Activated gamma-delta T cell (primary cell): ENCODE measurements at regions not wholly inside any gene's neighbourhood (a gene's known extent, or its start where the extent isn't known, plus 50 kb on each side); places are given as distances from the start of the nearest gene placed in this dataset.

Experiments
- DNase-seq: peaks from one replicate; lab custom pipeline; 2025; lab: John Stamatoyannopoulos, UW

DNA sequence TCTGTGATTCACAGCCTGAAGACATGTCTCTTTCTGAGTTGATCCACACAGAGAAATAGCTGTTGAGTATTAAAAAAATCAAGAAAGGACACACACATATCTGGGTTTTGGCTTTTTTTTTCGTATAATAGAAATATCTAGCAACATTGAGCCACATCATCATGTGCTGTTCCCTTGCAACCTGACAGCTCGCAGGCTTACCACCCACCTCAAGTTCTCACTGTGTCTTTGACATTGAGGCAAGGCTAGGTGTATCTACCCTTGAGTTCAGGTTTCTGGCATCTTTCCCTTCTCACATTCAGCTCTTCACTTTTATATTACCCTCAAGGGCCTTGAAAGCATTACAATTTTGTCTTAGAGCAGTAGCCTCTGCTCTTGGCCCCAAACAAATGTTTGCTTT, 490.3 kb upstream of the KIRREL3 start:
- DNase-seq, result no peak

GRCh38 chr11:127485541-127485940, 485.0 kb upstream of the KIRREL3 start:
- no peak for DNase-seq

DNA sequence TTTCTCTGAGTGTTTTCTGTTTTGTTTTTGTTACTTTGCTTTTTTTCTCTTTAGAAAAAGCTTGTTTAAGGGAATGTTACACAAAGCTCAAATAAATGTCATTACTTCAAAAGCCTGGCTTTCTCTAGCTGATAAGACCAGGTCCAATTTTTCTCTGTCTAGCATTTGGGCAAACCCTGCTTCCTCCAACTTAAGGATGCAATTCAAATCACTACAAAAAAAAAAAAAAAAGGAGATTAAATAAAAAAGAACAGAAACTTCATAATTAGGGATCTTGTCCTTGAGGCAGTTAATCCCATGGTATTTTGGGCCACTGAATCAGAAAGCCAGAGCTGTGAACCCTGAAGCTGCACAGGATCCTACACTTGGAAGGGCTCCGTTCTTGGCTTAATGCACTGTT, 480.8 kb upstream of the KIRREL3 start:
- DNase-seq, result no peak

DNA sequence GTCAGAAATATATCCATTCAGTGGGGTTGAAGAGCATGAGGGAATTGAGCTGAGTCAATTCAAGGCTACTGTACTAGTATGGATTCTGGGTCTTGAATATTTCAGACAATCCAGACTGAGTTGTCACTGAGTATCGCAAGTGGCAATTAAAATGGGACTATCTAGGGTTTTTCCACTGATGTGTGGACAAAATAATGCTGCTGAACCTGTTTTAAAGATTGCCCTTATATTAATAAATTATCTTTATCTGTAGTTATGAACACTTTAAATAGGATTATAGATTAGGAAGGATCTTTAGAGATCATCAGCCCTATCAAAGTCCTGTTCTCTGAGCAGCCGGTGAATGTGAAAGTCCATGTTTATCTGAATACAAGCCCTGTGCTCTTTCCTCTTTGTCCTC, 478.3 kb upstream of the KIRREL3 start:
- no peak for DNase-seq

GRCh38 chr11:127474766-127475165, 474.2 kb upstream of the KIRREL3 start:
- no peak for DNase-seq

DNA sequence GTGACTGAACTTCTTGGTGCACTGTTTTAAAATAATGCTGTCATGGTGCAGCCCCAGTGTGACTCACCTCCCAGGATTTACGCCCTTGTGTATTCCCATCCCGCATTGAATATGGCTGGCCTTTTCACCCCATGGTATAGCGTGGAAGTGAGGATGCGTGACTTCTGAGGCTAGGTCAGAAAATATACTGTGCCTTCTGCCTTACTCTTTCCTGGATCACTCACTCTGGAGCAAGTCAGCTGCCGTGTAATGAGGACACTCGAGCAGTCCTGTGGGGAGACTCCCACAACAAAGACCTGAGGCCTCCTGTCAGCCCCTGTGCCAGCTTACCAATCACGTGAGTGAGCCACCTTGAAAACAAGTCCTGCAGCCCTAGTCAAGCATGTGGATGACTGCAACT, 471.9 kb upstream of the KIRREL3 start:
- no peak for DNase-seq

GRCh38 chr11:127471662-127472061, 471.1 kb upstream of the KIRREL3 start:
- no peak for DNase-seq

GRCh38 chr11:127470306-127470884, 469.8 kb upstream of the KIRREL3 start:
- DNase-seq, result no peak

GRCh38 chr11:127464325-127464724, 463.8 kb upstream of the KIRREL3 start:
- DNase-seq, result no peak

- DNase-seq, result no peak
These were observed 461.4 kb upstream of the KIRREL3 start for GRCh38 chr11:127462065-127462344.

DNA sequence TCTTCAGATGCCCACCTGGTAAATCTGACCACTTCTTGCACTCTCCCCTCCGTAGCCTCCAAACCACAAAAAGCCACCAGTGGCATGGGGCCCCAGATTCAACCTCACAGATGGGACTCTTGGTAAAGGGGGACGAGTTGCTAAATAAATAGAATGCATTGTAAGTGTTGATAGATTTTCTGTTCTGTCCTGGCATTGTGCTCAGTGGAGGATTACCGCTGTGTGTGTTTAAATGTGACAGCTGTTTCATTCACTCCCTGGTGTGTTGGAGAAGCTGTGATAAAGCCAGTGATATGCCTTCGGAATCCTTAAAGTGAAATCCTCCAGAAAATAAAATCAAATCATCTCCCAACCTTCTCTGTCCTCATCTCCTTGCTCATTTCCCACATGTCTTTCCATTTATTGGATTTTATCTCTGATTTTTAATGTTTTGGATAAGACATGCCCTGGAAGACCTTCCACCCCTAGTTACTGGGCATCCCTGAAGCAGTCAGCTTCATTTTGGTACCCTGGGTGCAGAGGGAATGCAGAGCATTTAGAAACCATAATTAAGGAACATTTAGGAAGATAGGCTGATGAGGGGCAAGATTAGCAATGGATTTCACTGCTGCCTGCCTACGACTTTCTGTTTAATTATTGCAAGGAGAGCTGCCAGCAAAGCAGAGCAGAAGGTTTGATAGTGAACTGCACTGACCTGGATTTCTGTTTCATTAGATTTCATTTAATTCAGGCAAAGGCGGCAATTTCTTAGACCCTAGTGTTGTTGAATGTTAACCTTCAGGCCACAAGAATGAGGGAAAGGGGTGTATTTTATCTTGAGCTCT, 460.9 kb upstream of the KIRREL3 start:
- DNase-seq, result no peak

DNA sequence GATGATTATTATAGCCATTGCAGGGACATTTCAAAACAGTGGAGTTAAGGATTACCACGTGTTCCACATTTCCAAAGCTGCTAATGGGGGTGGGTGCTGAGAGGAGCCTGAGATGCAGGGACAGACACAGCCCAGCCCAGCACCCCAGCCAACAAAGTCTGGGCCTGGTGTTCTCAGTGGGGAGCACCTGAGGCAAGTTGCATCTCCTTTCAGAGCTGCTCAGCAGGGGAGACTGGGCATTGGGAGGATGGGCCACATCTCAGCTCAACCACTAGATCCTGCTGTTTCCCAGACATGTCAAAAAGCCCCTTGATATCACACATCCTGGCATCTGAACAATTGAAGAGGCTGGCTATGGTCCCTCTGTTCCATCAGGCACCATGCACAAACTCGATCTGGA, 458.0 kb upstream of the KIRREL3 start:
- no peak for DNase-seq

DNA sequence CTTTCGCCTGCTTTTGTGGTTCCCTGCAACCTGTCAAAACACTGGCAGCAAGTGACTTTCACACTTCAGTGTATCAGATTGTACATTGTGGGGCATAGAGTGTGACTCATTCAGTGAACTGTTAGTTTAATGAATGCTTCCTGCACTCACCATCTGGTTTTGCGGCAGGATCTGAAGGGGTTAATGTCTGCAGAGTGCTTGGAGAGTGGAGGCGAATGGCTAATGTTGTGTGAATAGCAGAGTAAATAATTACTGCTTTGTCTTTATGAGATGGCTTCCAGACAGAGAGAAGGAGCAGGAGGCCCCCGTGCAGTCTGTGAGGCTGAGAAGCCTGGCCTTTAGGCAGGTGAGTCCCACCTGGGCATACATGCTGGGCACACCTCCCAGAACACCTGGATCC, 454.3 kb upstream of the KIRREL3 start:
- DNase-seq, result no peak

GRCh38 chr11:127452533-127452932, 452.0 kb upstream of the KIRREL3 start:
- no peak for DNase-seq

DNA sequence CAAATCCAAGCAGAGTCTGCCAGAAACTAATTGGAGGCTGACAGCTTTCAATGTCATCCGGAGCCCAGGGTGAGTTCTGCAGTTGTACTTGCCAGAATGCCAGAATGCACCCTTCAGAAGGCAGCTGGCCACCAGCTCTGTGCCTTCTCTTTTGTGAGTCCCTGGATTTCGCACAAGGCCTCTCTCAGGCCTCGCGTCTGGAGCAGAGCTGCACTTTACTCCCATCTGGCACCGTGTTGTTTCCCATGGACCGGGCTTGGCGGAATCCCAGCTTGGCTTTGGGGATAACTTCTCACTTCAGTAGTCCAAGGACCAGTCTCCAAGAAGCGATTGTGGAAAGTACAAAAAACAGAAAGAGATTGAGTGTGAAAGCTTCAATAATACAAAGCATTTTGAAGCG, 451.3 kb upstream of the KIRREL3 start:
- DNase-seq, result no peak

- DNase-seq, result no peak
These were observed 447.5 kb upstream of the KIRREL3 start for GRCh38 chr11:127448101-127448500.

DNA sequence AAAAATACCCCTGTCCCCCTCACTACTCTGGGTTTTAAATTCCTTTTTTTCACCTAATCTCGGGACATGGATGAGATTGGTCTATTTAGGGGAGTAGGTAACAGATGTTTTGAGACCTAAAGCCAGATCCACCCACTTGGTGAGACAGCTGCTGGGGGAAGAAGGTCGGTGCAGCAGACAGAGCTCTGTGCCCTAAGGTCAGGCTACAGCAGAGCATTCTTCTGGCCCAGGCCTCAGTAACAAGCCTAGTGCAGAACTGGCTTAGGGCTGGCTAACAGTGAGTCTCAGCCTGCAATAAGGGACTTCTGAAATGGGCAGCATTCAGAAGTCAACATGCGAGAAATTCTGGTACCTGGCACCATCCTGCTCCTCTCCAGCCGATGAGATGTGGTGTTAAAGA, 444.9 kb upstream of the KIRREL3 start:
- DNase-seq, result no peak

DNA sequence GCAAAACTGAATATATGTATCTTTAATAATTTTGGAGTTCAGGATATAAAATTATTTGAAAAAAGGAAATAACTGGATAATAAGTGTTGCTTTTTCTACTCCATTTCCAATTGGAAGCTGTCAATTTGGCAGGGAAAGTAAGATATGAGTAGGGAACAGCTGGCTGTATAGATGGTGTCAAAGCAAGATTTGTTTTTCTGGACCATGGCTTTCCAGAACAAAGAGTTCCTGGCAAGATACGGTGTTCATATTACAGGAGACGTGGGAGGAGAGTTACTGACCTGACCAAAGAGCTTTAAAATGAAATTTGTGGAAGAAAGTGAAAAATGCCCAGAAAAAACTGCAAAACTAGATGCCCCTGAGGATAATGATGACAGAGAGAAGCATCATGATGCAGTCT, 442.7 kb upstream of the KIRREL3 start:
- no peak for DNase-seq

- no peak for DNase-seq
These were observed 440.0 kb upstream of the KIRREL3 start for GRCh38 chr11:127440616-127441015.

DNA sequence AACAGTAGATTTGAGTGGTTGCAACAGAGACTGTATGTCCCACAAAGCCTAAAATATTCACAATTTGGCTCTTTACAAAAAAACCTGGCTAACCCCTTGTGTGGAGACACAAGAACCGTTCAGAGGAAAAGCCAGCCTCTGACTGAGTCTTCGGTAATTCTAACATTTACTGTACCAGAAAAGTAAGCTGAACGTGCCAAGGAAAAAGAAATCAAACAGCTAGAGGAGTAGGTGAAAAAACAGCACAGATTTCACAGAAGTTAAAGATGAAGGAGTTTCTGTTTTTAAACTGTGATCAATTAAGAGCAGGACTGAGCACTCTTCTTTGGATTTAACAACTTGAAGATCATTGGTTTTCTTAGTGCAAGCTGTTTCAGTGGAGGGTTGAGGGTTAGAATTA, 424.7 kb upstream of the KIRREL3 start:
- DNase-seq, result no peak

DNA sequence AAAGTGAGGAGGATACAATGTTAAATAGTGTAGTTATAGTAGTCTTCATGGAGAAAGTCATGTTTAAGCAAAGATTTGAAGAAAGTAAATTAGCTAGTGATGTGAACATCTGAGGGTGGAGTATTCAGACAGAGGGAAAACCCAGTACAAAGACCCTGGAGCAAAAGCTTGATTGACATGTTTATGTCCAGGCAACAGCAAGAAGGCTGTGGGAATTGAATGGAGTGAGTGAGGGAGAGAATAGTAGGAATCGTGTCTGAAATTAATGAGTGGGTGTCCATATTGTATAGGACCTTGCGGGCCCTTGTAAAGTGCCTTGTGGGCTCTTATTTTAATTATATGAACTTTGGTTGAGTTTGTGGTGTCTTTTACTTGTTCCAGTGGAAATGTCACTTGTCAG, 424.1 kb upstream of the KIRREL3 start:
- DNase-seq, result no peak

DNA sequence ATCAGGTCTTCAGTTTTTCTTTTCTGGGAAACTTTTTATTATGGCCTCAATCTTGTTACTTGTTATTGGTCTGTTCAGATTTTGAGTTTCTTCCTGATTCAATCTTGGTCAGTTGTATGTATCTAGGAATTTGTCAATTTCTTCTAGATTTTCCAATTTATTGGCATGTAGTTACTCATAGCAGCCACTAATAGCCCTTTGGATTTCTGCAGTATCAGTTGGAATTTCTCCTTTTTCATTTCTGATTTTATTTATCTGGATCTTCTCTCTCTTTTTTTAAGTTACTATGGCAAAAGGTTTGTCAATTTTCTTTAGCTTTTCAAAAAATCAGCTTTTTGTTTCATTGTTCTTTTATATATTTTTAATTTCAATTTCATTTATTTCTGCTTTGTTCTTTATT, 419.6 kb upstream of the KIRREL3 start:
- DNase-seq, result no peak

DNA sequence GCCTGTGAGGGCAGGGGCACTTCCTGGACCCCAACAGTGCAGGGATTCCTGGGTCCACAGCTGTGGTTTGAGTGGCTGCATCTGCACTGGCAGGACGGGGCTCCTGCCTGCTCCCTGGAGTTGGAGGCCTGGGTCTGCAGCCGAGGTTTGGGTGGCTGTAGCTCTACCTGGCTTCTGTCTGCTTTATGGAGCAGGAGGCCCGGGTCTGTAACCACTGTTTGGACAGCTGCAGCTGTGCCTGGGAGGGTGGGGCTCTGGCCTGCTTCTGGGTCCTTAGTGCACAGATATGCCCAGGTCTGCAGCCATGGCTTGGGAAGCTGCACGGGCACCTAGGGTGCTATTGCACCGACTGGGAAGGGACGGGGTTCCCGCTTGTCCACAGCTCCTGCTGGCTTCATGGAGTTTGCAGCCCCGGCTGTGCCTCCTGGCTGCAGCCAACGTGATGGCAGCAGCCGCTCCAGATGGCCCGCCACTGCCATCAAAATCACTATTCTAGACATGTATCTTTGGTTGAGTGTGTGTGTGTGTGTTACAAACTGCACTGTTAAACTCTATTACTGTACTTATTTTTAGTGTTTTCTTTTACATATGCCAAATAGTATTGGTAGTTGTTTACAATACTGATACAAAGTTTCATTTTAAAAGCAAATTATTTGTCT, 412.3 kb upstream of the KIRREL3 start:
- DNase-seq, result no peak

DNA sequence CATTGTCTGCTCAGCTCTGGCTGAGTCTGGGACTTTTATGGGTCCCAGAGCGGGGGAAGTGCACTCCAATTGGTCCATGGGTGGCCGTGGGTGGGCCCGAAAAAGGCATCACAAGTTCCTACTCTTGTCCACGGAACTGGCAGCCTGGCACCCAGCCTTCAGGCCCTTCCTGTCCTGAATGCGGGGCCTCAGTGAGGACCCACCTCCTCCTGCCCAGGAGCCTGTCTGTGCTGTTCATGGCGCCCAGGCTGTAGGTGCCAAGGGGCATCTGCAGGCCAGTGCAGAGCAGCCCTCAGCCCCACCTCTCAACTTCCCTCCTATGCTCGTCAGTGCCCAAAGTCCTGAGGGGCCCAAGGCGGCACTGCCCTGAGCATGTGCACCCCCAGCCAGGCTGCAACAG, 411.7 kb upstream of the KIRREL3 start:
- DNase-seq, result no peak
